Large intestine (tissue), 3 donors: ENCODE measurements at regions not wholly inside any gene's neighbourhood (a gene's known extent, or its start where the extent isn't known, plus 50 kb on each side); places are given as distances from the start of the nearest gene placed in this dataset.

Source experiments
- DNase-seq, 2 donors: peaks; one replicate each; pipeline versions ENCODE4 v3.0.0 to v3.0.0-alpha.2; 2013
- H3K27ac ChIP-seq: one replicate; pipeline ENCODE4 v1.5.1; 2013; ENCODE audit warnings: low read length
- H3K27me3 ChIP-seq: 2 replicates; pipeline ENCODE4 v1.6.1; 2013; ENCODE audit warnings: low read length; ENCODE audit not compliant: control insufficient read depth, insufficient read depth
- H3K36me3 ChIP-seq: 2 replicates; pipeline ENCODE4 v1.6.1; 2013; ENCODE audit warnings: low read length; ENCODE audit not compliant: control insufficient read depth, insufficient read depth
- H3K4me1 ChIP-seq: one replicate; pipeline ENCODE4 v1.6.1; 2013; ENCODE audit warnings: low read length; ENCODE audit not compliant: control insufficient read depth, insufficient read depth
- H3K4me3 ChIP-seq: one replicate; pipeline ENCODE4 v1.5.1; 2013; ENCODE audit warnings: low read length
- H3K9me3 ChIP-seq: one replicate; pipeline ENCODE4 v1.6.1; 2013; ENCODE audit warnings: mild to moderate bottlenecking, low read depth, low read length, moderate library complexity; ENCODE audit not compliant: control insufficient read depth
- WGBS: methylation state at CpG from one replicate; pipeline ENCODE4 v1.1.5; 2013; ENCODE audit warnings: low lambda C conversion rate; ENCODE audit not compliant: insufficient coverage; 5-methylcytosine and 5-hydroxymethylcytosine counted together

DNA sequence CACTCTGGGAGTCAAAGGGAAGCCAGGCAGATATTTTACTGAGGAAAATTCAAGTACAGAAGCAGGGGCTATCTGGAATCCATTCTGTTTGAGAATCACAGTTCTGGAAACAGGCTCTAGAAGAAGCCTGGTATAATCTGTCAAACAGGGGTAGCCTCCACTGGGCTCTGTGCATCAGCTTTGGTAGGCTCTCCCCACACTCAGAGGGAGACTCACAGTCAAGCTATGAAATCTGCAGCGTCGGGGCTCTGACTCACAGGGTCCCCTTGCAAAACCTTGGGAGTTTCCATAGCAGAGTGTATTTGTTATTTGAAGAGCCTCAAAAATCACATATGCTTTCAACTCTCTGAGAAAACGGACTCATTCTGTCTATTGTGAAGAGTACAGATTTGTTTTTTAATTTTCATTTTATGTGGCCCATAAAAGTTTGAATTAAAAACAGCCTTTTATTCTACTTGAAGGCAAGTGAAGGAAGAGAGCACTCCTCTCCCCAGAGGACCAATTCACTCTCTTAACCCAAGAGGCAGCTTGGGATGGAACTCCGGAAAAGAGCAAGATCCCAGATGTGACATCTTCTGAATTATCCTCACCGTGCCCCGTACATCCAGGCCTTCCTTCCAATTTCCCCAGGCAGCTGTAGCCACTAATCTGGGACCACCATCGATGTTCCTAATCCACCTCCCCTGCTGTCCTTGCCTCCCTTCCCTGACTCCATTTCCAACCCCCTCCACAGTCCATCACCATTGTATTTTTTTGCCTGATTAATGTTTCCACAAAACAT is 590.9 kb upstream of the MGMT start:
- H3K27me3 ChIP-seq = peaks cover 5% of the 10 kb centered on the region
- WGBS = 63% methylated on average over 3 of the region's 7 CpGs
- H3K9me3 ChIP-seq = no peaks in the 10 kb centered on the region
- no peak for DNase-seq
- H3K4me3 ChIP-seq = no peak overlapping the region
- H3K36me3 ChIP-seq = no peaks in the 10 kb centered on the region
- no peak overlapping the region for H3K27ac ChIP-seq
- H3K4me1 ChIP-seq = no peaks in the 10 kb centered on the region

GRCh38 chr10:128877141-128877540 is 589.9 kb upstream of the MGMT start:
- 90% methylated on average over 4 of the region's 10 CpGs for WGBS
- no peak for DNase-seq
- H3K9me3 ChIP-seq = no peaks in the 10 kb centered on the region

DNA sequence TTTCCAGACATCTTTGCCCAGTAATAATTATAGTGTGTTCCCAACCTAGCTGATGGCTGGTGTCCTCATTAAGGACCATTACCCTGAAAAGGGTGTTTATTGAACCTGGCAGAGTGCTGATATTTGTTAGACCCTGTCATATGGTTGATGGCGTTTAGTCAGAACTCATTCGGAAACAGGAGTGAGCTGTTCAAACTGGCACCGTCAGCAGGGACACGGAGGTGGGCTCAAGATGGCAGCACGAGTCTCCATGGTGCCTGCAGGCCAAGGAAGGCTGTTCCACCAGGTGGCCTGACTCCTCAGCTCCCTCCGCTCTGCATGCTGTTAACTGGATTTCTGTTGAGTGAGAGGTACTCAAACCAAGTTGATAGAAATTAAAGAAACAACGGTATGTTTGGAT is 589.1 kb upstream of the MGMT start:
- no peak for DNase-seq
- Histone ChIP-seq H3K27ac (no peak overlapping the region), H3K4me1 (no peaks in the 10 kb centered on the region), H3K36me3 (no peaks in the 10 kb centered on the region), H3K9me3 (no peaks in the 10 kb centered on the region), H3K4me3 (no peak overlapping the region), H3K27me3 (peaks cover 5% of the 10 kb centered on the region)
- 80% methylated on average over 1 of the region's 7 CpGs for WGBS

More at GRCh38 chr10:128877141-128877540, 589.9 kb upstream of the MGMT start:
- no peak overlapping the region for H3K4me3 ChIP-seq
- H3K4me1 ChIP-seq = no peaks in the 10 kb centered on the region
- H3K27me3 ChIP-seq = peaks cover 5% of the 10 kb centered on the region
- H3K27ac ChIP-seq = no peak overlapping the region
- no peaks in the 10 kb centered on the region for H3K36me3 ChIP-seq

DNA sequence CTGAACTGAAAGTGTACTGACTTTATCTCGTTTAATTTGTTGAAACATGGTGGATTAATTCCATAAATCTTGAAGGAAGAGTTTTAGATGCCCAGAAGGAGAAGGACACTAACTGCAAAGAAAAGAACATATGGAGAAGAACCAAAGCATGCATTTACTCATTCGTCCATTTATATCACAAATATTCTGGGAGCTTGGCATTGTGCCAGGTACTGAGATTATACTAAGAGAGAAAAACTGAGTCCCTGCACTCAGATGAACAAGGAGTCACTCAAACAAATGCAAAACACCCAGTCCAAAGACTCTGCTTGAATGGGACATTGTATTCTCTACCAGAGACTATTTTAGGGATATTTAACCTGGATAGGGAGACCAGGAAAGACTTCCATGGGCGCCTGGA is 588.0 kb upstream of the MGMT start:
- Histone ChIP-seq H3K27me3 (peaks cover 5% of the 10 kb centered on the region), H3K4me3 (no peak overlapping the region), H3K4me1 (no peaks in the 10 kb centered on the region), H3K36me3 (no peaks in the 10 kb centered on the region), H3K27ac (no peak overlapping the region), H3K9me3 (no peaks in the 10 kb centered on the region)
- no peak for DNase-seq
- 94% methylated on average over 2 of the region's 3 CpGs for WGBS

- no CpG with 5 or more reads among the region's 4 CpGs for WGBS
- no peak for DNase-seq
- no peaks in the 10 kb centered on the region for H3K4me1 ChIP-seq
Measured at GRCh38 chr10:128879441-128880140, 587.5 kb upstream of the MGMT start.

GRCh38 chr10:128880159-128880725 is 586.8 kb upstream of the MGMT start:
- WGBS = 60% methylated on average over 1 of the region's 4 CpGs
- Histone ChIP-seq H3K27me3 (peaks cover 7% of the 10 kb centered on the region), H3K36me3 (no peaks in the 10 kb centered on the region), H3K4me3 (no peak overlapping the region), H3K9me3 (peaks cover under 1% of the 10 kb centered on the region), H3K4me1 (no peaks in the 10 kb centered on the region), H3K27ac (no peak overlapping the region)
- DNase-seq = no peak

More at GRCh38 chr10:128879441-128880140, 587.5 kb upstream of the MGMT start:
- Histone ChIP-seq H3K27ac (no peak overlapping the region), H3K27me3 (peaks cover 7% of the 10 kb centered on the region), H3K4me3 (no peak overlapping the region), H3K9me3 (no peaks in the 10 kb centered on the region), H3K36me3 (no peaks in the 10 kb centered on the region)

DNA sequence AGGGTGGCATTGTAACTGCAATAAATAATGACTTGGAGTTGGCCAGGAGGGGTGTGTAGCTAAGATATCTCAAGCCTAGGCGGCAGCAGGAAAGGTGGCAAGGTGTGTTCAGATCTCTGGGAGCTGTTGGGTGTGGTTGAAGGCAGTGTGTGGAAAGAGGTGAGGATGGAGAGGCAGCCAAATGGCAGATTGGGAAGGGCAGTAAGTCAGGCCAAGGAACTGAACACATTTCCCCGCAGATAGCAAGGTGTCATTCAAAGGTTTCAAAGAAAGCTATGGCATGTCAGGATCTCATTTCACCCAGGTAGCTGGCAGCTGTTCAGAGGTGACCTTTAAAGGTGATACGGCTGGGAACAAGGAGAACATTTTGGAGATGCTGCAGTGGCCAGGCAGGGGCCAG is 586.0 kb upstream of the MGMT start:
- Histone ChIP-seq H3K4me1 (no peaks in the 10 kb centered on the region), H3K4me3 (no peak overlapping the region), H3K9me3 (peaks cover 6% of the 10 kb centered on the region), H3K27ac (no peak overlapping the region), H3K27me3 (peaks cover 7% of the 10 kb centered on the region), H3K36me3 (no peaks in the 10 kb centered on the region)
- WGBS = 83% methylated on average over 1 of the region's 3 CpGs
- no peak for DNase-seq

DNA sequence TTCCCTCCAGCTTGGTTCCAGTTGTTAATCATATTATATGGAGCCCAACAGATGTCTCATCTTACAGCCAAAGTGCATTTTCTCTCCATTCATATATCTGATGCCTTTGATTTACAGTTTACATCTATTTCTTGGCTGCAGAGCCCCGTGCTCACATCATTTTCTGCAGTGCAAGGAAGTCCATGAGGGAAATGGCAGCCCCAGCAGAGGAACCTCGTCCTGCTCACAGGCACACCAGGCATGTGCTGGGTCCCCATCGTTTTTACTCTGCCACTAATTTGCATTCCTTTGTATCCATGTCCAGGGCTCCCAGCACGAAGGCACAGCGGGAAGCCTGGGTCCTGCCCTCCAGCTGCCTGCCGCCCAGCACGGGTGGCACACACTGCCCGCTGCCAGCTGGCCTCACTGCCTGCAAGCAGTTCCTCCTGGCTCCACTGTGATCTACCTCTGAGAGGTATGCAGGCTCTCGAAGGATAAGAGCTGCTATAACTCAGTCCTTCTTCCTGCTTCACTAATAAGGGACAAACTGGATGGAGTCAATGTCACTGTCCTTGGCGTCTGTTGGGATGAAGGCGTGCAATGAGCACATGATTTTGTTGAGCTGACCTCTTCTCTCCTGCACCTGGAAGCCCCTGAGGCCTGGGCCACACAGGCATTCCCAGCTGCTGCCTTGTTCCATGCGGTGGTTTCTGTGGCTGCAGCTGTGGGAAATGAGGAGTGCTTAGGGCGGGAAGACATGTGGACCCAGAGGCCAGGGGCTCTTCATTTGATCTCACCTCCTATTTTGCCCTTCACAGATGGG is 583.6 kb upstream of the MGMT start:
- no CpG with 5 or more reads among the region's 13 CpGs for WGBS
- no peak for DNase-seq
- Histone ChIP-seq H3K36me3 (no peaks in the 10 kb centered on the region), H3K4me3 (no peak overlapping the region), H3K27me3 (peaks cover 7% of the 10 kb centered on the region), H3K27ac (no peak overlapping the region), H3K4me1 (no peaks in the 10 kb centered on the region), H3K9me3 (peaks cover 6% of the 10 kb centered on the region)

GRCh38 chr10:128884033-128884425 is 583.0 kb upstream of the MGMT start:
- Histone ChIP-seq H3K9me3 (peaks cover 6% of the 10 kb centered on the region), H3K4me3 (no peak overlapping the region), H3K27ac (no peak overlapping the region), H3K27me3 (peaks cover 7% of the 10 kb centered on the region), H3K36me3 (no peaks in the 10 kb centered on the region), H3K4me1 (no peaks in the 10 kb centered on the region)
- WGBS = 80% methylated on average over 2 of the region's 7 CpGs
- no peak for DNase-seq

DNA sequence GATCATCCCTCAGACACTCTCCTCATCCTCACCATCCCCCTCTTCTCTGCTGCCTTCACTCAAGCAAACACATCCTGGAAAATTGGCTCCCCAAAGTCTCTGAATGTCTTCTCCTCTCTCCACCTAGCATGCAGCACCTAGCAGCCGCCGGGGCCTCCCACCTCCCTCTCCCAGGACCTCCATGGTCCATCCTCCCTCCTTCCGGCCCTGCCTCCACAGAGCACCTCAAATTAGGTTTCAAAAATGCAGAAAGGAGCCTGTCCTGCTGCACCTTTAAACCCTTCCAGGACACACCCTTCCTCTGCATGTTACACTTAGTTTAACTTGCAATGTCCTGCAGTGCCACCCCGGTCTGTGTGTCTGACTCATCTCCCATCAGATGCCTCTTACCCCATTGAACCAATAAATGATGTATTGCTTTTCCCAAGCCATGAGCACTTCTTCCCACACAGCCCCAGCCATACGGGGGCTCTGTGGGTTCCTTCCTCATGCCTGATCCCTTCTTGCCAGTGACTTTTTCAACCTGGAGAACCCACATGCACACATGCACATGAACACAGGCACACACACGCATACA is 582.5 kb upstream of the MGMT start:
- WGBS = no CpG with 5 or more reads among the region's 6 CpGs
- no peak overlapping the region for H3K27ac ChIP-seq
- no peaks in the 10 kb centered on the region for H3K36me3 ChIP-seq
- H3K4me3 ChIP-seq = no peak overlapping the region
- peaks cover 6% of the 10 kb centered on the region for H3K9me3 ChIP-seq
- DNase-seq = no peak
- peaks cover 7% of the 10 kb centered on the region for H3K27me3 ChIP-seq
- H3K4me1 ChIP-seq = no peaks in the 10 kb centered on the region
